DMS53 treated with DMSO at 0.1 percent for 48 hours (cell line): ENCODE measurements at regions not wholly inside any gene's neighbourhood (a gene's known extent, or its start where the extent isn't known, plus 50 kb on each side); places are given as distances from the start of the nearest gene placed in this dataset.

Source experiments
- DNase-seq: peaks from one replicate; lab custom pipeline; 2025; ENCODE audit not compliant: unreplicated experiment; lab: John Stamatoyannopoulos, UW

- no peak for DNase-seq
Observed at GRCh38 chr4:85250852-85251251, 224.1 kb upstream of the ARHGAP24 start.

- DNase-seq = no peak
Observed at GRCh38 chr4:85257817-85258370, 217.1 kb upstream of the ARHGAP24 start.

GRCh38 chr4:85260064-85260463 is 214.9 kb upstream of the ARHGAP24 start:
- DNase-seq = no peak

GRCh38 chr4:85265234-85265633 is 209.7 kb upstream of the ARHGAP24 start:
- DNase-seq = no peak

GRCh38 chr4:85268188-85268587 is 206.8 kb upstream of the ARHGAP24 start:
- DNase-seq = no peak

- DNase-seq = no peak
Observed at GRCh38 chr4:85268961-85269360, 206.0 kb upstream of the ARHGAP24 start.

GRCh38 chr4:85274955-85275354 is 200.0 kb upstream of the ARHGAP24 start:
- no peak for DNase-seq

- no peak for DNase-seq
Observed at GRCh38 chr4:85280963-85281362, 194.0 kb upstream of the ARHGAP24 start.

- DNase-seq = no peak
Observed at GRCh38 chr4:85291226-85291625, 183.7 kb upstream of the ARHGAP24 start.

GRCh38 chr4:85298037-85298436 is 176.9 kb upstream of the ARHGAP24 start:
- DNase-seq = no peak

- DNase-seq = no peak
Observed at GRCh38 chr4:85302193-85302736, 172.7 kb upstream of the ARHGAP24 start.

GRCh38 chr4:85302756-85303155 is 172.2 kb upstream of the ARHGAP24 start:
- DNase-seq = no peak

GRCh38 chr4:85318415-85318814 is 156.5 kb upstream of the ARHGAP24 start:
- DNase-seq = no peak

- DNase-seq = no peak
Observed at GRCh38 chr4:85358831-85359230, 116.1 kb upstream of the ARHGAP24 start.

- no peak for DNase-seq
Observed at GRCh38 chr4:85362550-85362949, 112.4 kb upstream of the ARHGAP24 start.

GRCh38 chr4:85367815-85368214 is 107.1 kb upstream of the ARHGAP24 start:
- no peak for DNase-seq

GRCh38 chr4:85368240-85368639 is 106.7 kb upstream of the ARHGAP24 start:
- DNase-seq = no peak

GRCh38 chr4:85368932-85369331 is 106.0 kb upstream of the ARHGAP24 start:
- DNase-seq = no peak

GRCh38 chr4:85369703-85370380 is 105.1 kb upstream of the ARHGAP24 start:
- no peak for DNase-seq

- peak; percentile 11 for DNase-seq
Observed at GRCh38 chr4:85370400-85371032, 104.4 kb upstream of the ARHGAP24 start.

GRCh38 chr4:85372966-85373365 is 102.0 kb upstream of the ARHGAP24 start:
- DNase-seq = no peak

GRCh38 chr4:85376285-85376684 is 98.7 kb upstream of the ARHGAP24 start:
- DNase-seq = no peak
